Body of pancreas (tissue), 4 donors: ENCODE measurements at regions not wholly inside any gene's neighbourhood (a gene's known extent, or its start where the extent isn't known, plus 50 kb on each side); places are given as distances from the start of the nearest gene placed in this dataset.
A peak's percentile ranks its signal among the peaks of the same experiment; 100 is the strongest.

ENCODE experiments used
- ATAC-seq: fragments of 150-250 bp; one replicate; pipeline ENCODE4 v1.9.1; 2016
- DNase-seq, 4 donors: peaks; one replicate each; pipeline ENCODE4 v3.0.0-alpha.2; 2019
- H3K27ac ChIP-seq, 4 donors: fragments of 200-600 bp; sonication (generic); 1 replicate in 3 of 4; 2 replicates in 1 of 4; pipeline versions ENCODE4 v1.5.1 to v1.6.1; 2016 to 2019; ENCODE audit warnings: mild to moderate bottlenecking in 1 of 4, mixed read lengths in 1 of 4, moderate library complexity in 1 of 4
- H3K27me3 ChIP-seq, 2 donors: fragments of 200-600 bp; sonication (generic); one replicate each; pipeline ENCODE4 v1.6.0; 2016; ENCODE audit warnings: mild to moderate bottlenecking in 1 of 2
- H3K36me3 ChIP-seq, 2 donors: fragments of 200-600 bp; sonication (generic); replicated peaks in 1 of 2; 2 replicates each; pipeline ENCODE4 v1.5.1; 2016; ENCODE audit warnings: low read depth in 2 of 2; ENCODE audit not compliant: insufficient read depth in 1 of 2
- H3K4me1 ChIP-seq: fragments of 200-600 bp; sonication (generic); one replicate; pipeline ENCODE4 v1.6.0; 2016
- H3K4me3 ChIP-seq, 2 donors: fragments of 200-600 bp; sonication (generic); 1 replicate in 1 of 2; 2 replicates in 1 of 2; pipeline ENCODE4 v1.5.1; 2016 to 2019
- H3K9me3 ChIP-seq, 3 donors: fragments of 200-600 bp; sonication (generic); 1 replicate in 2 of 3; 2 replicates in 1 of 3; pipeline ENCODE4 v1.5.1; 2016
- POLR2A ChIP-seq, 3 donors: fragments of 450-650 bp; IDR thresholded peaks; one replicate each; pipeline ENCODE4 v1.6.1; 2016; ENCODE audit warnings: antibody characterized with exemption in 3 of 3, mild to moderate bottlenecking in 2 of 3
- WGBS, 2 donors: methylation state at CpG; one replicate each; pipeline ENCODE4 v1.1.5; 2017; 5-methylcytosine and 5-hydroxymethylcytosine counted together
- intact Hi-C: fragments of 100-400 bp; cut with DNase I; formaldehyde crosslinking; loops from one replicate; pipeline ENCODE4 v1.15.1; 2023
- TF ChIP-seq, protein P1 (sequence below), 7 experiments: fragments of 450-650 bp in 4 of 7; fragments of 200-600 bp in 3 of 7; sonication (generic) in 3 of 7; IDR thresholded peaks; one replicate each; pipeline ENCODE4 v1.5.1; 2016 to 2019; ENCODE audit warnings: antibody characterized with exemption in 7 of 7

DNA sequence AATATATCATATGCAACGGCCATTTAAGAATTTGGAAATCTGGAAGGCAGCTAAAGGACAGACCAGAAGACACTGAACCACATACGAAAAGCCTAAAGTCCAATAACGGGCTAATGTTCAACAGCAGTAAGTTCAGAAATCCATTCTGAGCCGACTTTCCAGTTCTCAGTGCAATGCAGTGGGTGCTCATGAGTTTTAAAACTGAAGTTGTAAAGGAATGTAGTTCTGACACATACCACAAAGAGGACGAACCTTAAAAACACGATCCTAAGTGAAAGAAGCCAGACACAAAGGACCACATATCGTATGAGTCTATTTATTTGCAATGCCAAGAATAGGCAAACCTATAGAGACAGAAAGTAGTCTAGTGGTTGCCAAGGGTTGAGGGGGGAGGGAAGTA lies 278.3 kb upstream of the ZFHX3 start:
- Histone ChIP-seq H3K4me1 (no peaks in the 10 kb centered on the region), H3K27ac (no peak overlapping the region), H3K4me3 (no peak overlapping the region), H3K9me3 (no peaks in the 10 kb centered on the region), H3K27me3 (no peaks in the 10 kb centered on the region), H3K36me3 (no peaks in the 10 kb centered on the region)
- 72 to 73% methylated on average over 7 of the region's 7 CpGs for WGBS, 2 donors
- TF ChIP-seq POLR2A (IDR thresholded peaks at IDR 0.05): no peak
- TF ChIP-seq, protein P1, sequence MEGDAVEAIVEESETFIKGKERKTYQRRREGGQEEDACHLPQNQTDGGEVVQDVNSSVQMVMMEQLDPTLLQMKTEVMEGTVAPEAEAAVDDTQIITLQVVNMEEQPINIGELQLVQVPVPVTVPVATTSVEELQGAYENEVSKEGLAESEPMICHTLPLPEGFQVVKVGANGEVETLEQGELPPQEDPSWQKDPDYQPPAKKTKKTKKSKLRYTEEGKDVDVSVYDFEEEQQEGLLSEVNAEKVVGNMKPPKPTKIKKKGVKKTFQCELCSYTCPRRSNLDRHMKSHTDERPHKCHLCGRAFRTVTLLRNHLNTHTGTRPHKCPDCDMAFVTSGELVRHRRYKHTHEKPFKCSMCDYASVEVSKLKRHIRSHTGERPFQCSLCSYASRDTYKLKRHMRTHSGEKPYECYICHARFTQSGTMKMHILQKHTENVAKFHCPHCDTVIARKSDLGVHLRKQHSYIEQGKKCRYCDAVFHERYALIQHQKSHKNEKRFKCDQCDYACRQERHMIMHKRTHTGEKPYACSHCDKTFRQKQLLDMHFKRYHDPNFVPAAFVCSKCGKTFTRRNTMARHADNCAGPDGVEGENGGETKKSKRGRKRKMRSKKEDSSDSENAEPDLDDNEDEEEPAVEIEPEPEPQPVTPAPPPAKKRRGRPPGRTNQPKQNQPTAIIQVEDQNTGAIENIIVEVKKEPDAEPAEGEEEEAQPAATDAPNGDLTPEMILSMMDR (IDR thresholded peaks at IDR 0.05): no peak
- intact Hi-C loops: no loop called here
- no peak for ATAC-seq
- DNase-seq: no peak

DNA sequence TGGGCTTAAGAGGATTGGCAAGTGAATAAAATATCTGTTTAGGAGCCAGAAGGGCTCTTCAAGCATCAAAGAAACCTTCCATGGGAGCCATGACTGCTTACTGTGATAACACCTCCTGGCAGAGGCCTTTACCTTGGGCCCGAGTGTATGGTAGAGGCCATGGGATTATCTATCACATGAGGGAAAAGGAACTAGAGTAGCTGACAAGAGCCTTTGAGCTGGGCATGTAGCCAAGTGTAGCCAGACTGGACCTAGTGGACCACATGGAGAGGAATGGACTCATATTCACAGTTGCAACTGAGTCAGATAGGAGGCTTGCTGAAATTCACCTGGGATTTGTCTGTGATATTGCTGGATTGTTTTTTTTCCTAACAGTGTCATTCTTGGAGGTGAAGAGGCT lies 276.0 kb upstream of the ZFHX3 start:
- H3K4me1 ChIP-seq: no peaks in the 10 kb centered on the region
- ATAC-seq: no peak
- no peak overlapping the region for H3K27ac ChIP-seq
- 4 to 50% methylated on average over 1 of the region's 1 CpG for whole genome bisulfite sequencing, 2 donors
- no peak for TF ChIP-seq POLR2A (IDR thresholded peaks at IDR 0.05)
- TF ChIP-seq, protein P1 (IDR thresholded peaks at IDR 0.05): no peak
- peak in 2 of 4 donors; percentile 14 to 23 for DNase-seq
- no peaks in the 10 kb centered on the region for H3K36me3 ChIP-seq
- H3K9me3 ChIP-seq: no peaks in the 10 kb centered on the region
- H3K27me3 ChIP-seq: no peaks in the 10 kb centered on the region
- no peak overlapping the region for H3K4me3 ChIP-seq
- intact Hi-C loops: no loop called here

DNA sequence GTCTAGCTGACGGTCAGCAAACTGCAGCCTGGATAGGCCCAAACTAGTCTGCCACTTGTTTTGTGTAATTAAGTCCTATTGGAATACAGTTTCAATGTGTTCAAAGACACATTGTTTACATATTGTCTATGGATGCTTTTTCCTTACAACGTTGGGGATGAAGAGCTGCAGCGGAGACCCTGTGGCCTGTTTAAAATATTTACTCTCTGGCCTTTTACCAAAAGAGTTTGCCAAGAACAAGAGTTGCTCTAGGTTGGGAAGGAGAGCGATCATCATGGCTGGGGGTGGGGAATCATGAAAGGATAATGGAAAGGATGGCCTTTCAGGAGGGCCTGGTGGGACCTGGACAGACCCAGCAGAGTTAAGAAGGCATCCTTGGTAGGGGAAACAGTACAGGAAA lies 274.9 kb upstream of the ZFHX3 start:
- no peaks in the 10 kb centered on the region for H3K36me3 ChIP-seq
- TF ChIP-seq, protein P1 (IDR thresholded peaks at IDR 0.05): no peak
- TF ChIP-seq POLR2A (IDR thresholded peaks at IDR 0.05): no peak
- 66 to 68% methylated on average over 4 of the region's 4 CpGs for WGBS, 2 donors
- no peaks in the 10 kb centered on the region for H3K9me3 ChIP-seq
- no peak for ATAC-seq
- H3K27me3 ChIP-seq: no peaks in the 10 kb centered on the region
- no peak overlapping the region for H3K27ac ChIP-seq
- no peak overlapping the region for H3K4me3 ChIP-seq
- no peaks in the 10 kb centered on the region for H3K4me1 ChIP-seq
- DNase-seq: no peak
- intact Hi-C loops: no loop called here

DNA sequence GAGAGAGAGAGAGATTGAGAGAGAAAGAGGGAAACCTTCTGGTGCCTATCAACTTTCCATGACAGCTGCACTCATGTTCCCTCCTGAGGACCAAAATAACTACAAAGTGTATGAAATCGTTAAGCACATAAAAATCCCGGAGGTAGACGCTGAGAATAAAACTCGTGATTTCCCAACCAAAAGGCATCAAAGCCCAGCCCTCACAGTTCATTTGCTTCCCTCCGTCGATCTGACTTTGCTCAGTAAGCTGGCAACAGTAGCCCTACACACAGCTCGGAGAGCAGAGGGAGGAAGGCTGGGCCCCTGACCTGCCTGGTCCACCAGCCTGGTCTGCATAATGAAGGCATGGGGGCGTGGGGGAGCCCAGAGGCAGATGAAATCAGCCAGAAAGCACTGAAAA lies 273.9 kb upstream of the ZFHX3 start:
- no peak for DNase-seq
- Histone ChIP-seq H3K4me1 (no peaks in the 10 kb centered on the region), H3K36me3 (no peaks in the 10 kb centered on the region), H3K4me3 (no peak overlapping the region), H3K27me3 (no peaks in the 10 kb centered on the region), H3K9me3 (no peaks in the 10 kb centered on the region), H3K27ac (no peak overlapping the region)
- 50 to 65% methylated on average over 8 of the region's 8 CpGs for WGBS, 2 donors
- intact Hi-C loops: no loop called here
- ATAC-seq: no peak
- TF ChIP-seq, protein P1 (IDR thresholded peaks at IDR 0.05): no peak

DNA sequence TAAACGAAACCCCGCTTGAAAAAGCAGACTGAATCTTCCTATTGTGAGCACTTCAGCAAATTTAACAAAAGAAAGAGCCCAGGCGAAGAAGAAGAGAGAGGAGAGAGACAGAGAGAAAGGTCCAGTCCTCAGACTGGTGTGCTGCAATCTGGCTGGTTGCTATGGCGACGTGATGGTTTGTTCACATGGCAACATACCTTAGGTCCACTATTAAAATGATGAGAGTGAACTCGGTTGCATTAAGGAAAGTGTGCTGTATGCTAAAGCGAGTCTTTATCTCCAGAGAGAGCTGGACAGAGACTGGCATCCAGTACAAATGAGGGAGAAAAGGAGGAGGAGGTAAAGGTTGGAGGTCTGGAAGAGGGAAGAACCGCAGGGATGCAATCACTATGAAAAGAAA lies 271.8 kb upstream of the ZFHX3 start:
- ATAC-seq (no peak), DNase-seq (no peak)
- Histone ChIP-seq H3K4me1 (no peaks in the 10 kb centered on the region), H3K27ac (no peak overlapping the region), H3K36me3 (no peaks in the 10 kb centered on the region), H3K9me3 (no peaks in the 10 kb centered on the region), H3K27me3 (no peaks in the 10 kb centered on the region), H3K4me3 (no peak overlapping the region)
- TF ChIP-seq POLR2A (IDR thresholded peaks at IDR 0.05): no peak
- TF ChIP-seq, protein P1 (IDR thresholded peaks at IDR 0.05): no peak
- intact Hi-C loops: no loop called here
- WGBS, 2 donors: 73 to 79% methylated on average over 8 of the region's 8 CpGs
